ENCODE measurements at regions not wholly inside any gene's neighbourhood (a gene's known extent, or its start where the extent isn't known, plus 50 kb on each side); places are given as distances from the start of the nearest gene placed in this dataset.

DNA sequence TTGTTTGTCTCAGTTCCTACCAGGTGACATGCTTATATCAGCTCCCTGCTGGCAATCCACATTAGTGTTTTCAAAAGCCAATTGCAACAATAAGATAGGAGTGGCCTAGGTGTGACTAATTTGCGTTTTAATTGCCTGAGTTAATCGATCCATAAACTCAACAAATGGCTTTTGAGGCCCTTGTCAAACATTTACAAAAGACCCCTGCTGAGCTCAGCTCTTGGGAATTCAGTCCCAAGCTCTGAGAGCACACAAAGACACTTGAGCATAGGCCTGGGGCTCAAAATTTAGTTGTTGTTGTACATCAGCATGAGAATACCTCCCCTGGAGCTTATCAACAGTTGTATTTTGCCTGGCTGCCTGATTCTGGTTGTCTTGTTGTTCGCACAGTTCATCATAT, 1134.4 kb upstream of the TSPY4 start:
- DNase-seq (ENCODE audit: low spot score), result no peak
- TF ChIP-seq, protein P1, sequence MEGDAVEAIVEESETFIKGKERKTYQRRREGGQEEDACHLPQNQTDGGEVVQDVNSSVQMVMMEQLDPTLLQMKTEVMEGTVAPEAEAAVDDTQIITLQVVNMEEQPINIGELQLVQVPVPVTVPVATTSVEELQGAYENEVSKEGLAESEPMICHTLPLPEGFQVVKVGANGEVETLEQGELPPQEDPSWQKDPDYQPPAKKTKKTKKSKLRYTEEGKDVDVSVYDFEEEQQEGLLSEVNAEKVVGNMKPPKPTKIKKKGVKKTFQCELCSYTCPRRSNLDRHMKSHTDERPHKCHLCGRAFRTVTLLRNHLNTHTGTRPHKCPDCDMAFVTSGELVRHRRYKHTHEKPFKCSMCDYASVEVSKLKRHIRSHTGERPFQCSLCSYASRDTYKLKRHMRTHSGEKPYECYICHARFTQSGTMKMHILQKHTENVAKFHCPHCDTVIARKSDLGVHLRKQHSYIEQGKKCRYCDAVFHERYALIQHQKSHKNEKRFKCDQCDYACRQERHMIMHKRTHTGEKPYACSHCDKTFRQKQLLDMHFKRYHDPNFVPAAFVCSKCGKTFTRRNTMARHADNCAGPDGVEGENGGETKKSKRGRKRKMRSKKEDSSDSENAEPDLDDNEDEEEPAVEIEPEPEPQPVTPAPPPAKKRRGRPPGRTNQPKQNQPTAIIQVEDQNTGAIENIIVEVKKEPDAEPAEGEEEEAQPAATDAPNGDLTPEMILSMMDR (IDR thresholded peaks at IDR 0.05; ENCODE audit: extremely low read depth, missing control alignments), result no peak

DNA sequence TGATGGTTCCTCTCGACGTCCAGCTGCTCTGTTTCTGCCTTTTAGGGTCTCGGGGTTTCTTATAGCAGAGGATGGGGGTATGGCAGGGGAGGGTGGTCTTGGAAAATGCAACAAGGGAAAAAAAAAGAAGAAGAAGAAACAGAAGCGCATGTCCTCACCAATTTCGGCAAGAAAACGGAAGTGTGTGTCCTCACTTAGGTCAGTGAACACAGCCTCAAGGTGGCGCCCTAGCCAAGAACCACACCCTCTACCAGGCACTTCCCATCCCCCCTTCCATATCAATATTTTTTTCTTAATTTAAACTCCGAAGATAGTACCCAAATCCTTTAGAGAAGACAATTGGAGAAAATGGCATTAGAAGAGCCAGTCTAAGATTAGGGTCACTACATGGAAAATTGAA, 1096.1 kb upstream of the TSPY4 start:
- TF ChIP-seq, protein P1 (IDR thresholded peaks at IDR 0.05; ENCODE audit: extremely low read depth, missing control alignments), result no peak
- DNase-seq (ENCODE audit: low spot score), result no peak

DNA sequence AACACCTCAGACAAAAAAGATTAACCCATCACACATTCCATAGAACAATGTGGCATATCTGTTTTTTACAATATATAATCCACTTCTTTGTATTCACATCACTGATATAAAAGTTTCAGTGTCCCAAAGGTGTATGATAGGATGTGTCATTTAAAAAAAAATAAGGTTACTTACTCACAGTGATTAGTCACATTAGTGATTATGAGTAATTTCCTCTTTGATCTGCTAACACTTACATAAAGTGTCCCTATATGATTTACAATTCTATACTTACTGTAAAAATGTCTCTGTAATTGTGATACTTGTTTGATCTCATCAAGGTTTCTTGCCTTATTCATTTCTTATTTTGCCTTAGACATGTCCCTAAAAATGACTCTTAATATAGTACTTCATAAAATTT, 1063.5 kb upstream of the TSPY4 start:
- TF ChIP-seq, protein P1 (IDR thresholded peaks at IDR 0.05; ENCODE audit: extremely low read depth, missing control alignments), result no peak
- DNase-seq (ENCODE audit: low spot score), result no peak

DNA sequence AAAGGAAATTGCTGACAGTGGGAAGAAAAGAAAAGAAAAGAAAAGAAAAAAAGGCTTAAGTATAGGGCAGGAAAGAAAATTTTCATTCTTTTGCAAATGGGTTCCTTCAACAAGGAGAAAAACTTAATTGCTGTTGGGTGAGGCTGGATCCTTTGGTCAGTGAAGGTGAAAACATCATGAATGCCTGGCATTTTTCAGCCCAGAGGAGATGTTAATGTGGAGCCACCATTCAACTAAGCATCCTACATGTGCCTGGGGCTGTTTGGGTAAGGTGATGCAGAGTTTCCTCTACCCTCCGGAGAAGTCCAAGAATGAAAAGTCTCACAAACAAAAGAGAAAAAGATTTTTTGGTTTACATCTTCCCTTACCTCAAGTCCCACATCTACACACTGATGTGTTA, 1032.2 kb upstream of the TSPY4 start:
- DNase-seq (ENCODE audit: low spot score), result no peak
- TF ChIP-seq, protein P1 (IDR thresholded peaks at IDR 0.05; ENCODE audit: extremely low read depth, missing control alignments), result no peak

DNA sequence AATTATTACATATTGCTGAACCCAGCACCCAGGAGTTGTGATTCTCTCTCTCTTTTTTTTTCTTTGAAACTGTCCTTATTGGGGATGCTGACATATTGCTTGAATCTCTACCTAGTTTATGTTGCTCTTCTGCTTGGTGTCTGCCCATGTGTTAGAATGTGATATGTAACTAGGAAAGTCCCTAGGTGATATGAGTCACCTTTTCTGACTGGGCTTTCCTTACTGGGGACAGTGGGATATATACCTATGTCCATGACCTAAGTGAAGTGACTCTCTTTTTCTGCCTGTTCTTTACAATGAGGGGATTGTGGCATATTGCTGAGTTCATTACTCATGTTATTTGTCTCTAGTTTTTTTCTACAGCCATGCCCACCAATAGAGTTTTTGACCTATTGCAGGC, 1013.2 kb upstream of the TSPY4 start:
- TF ChIP-seq, protein P1 (IDR thresholded peaks at IDR 0.05; ENCODE audit: extremely low read depth, missing control alignments), result no peak

DNA sequence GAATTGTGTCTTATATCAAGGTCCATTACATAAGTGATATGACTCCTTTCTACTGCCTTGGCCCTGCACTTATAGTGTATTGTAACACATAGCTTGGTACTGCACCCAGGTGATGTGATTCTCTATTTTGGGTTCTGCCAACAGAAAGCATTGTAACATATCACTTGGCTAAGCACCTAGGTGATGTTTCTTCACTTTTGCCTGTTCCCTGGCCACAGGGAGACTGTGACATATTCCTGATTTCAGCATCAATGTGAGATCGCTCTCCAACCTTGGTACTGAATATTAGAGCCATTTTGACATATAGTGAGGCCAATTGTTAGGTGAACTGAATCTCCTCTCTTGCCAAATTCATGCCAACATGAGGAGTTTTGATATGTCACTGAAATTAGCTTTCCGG, 1010.3 kb upstream of the TSPY4 start:
- TF ChIP-seq, protein P1 (IDR thresholded peaks at IDR 0.05; ENCODE audit: extremely low read depth, missing control alignments), result no peak
- DNase-seq (ENCODE audit: low spot score), result no peak

More for the DNA sequence above, 1013.2 kb upstream of the TSPY4 start:
- DNase-seq (ENCODE audit: low spot score), result no peak

DNA sequence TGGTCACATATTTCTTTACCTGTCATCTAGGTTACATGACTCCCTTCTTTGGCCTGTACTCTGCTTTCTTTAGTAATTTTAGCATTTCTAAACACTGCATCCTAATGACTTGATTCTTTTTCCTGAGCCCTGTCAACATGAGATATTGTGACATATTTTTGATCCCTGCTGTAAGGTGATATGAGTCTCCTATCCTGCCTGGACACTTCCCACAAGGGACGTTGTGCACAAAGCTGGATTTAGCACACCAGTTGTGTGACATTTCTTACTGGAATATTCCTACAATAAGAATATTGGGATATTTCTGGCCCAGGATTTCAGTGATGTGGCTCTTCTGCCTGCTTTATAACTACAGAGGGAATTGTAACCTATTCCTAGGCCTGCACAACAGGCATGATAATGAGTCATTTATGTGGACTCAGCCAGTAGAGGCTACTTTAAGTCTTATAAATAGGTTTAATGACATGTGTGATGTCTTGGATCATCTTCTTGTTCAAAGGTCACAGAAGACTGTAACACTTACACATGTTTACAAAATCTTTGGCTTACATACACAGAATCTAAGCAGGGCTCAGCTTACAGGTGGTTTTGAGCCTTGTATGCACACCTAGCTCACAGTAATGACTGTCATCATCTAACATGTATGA, 1009.4 kb upstream of the TSPY4 start:
- TF ChIP-seq, protein P1 (IDR thresholded peaks at IDR 0.05; ENCODE audit: extremely low read depth, missing control alignments), result no peak
- no peak for DNase-seq (ENCODE audit: low spot score)
